ENCODE measurements at regions not wholly inside any gene's neighbourhood (a gene's known extent, or its start where the extent isn't known, plus 50 kb on each side); places are given as distances from the start of the nearest gene placed in this dataset.

DNA sequence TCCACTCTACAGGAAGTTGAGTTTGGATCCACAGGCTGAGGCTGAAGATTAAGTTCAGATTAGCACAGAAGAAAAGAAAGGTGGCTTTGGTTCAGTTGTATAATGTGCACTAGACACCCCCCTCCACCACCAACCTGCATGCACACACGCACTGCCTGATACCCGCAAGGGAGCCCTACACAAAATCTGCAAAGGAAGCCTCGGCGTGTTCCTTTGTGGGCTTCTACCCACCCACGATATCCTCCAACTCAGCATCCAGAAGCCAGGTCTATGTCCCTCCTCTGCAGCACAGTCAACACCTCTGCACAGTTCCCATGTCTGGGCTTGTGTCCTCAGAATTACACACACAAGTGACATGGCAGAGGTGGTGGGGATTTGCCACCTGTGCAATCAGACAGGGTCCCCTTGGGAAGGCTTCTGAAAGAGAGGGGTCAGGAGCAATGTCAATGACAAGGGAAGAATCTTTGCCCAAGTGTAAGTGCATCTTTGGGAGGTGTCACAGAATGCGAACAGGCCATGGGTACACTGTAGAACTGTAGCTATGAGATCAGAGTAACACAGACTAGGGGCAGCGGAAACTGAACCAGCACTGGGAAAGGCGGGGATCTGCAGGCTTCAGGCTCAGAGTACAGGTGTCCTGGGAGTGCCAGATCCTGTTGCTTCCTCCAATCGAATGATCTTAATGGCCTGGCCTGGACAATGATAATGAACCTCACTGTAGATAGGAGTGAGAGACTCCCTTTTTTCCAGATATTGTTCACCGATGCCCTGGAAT, 148.6 kb upstream of the ETV3 start:
- TF ChIP-seq, protein P1, sequence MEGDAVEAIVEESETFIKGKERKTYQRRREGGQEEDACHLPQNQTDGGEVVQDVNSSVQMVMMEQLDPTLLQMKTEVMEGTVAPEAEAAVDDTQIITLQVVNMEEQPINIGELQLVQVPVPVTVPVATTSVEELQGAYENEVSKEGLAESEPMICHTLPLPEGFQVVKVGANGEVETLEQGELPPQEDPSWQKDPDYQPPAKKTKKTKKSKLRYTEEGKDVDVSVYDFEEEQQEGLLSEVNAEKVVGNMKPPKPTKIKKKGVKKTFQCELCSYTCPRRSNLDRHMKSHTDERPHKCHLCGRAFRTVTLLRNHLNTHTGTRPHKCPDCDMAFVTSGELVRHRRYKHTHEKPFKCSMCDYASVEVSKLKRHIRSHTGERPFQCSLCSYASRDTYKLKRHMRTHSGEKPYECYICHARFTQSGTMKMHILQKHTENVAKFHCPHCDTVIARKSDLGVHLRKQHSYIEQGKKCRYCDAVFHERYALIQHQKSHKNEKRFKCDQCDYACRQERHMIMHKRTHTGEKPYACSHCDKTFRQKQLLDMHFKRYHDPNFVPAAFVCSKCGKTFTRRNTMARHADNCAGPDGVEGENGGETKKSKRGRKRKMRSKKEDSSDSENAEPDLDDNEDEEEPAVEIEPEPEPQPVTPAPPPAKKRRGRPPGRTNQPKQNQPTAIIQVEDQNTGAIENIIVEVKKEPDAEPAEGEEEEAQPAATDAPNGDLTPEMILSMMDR (conservative IDR thresholded peaks at IDR 0.05; ENCODE audit: low read depth, low read length) = no peak
- H3K4me3 ChIP-seq (ENCODE audit: low read depth, low read length) = no peak overlapping the region
- no peak for DNase-seq (ENCODE audit: low read depth)

DNA sequence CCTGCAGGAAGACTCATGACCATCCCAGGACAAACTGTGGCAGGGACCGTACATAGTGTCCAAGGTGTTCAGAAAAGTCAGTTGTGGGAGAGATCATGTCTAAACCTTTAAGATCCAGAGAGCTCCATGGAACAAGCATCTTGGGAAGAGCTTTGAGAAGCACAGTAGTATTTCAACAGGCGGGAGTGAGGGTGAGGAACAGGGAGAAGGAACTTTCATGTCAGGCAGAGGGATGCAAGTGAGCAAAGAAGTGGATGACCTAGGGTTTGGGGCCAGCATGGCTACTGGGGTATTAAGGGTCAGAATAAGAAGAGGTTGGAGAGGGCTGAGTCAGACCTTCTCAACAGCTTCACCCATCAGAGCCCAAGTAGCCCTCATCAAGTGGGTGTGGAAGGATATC, 147.9 kb upstream of the ETV3 start:
- TF ChIP-seq, protein P1 (conservative IDR thresholded peaks at IDR 0.05; ENCODE audit: low read depth, low read length) = no peak
- DNase-seq (ENCODE audit: low read depth) = no peak
- no peak overlapping the region for H3K4me3 ChIP-seq (ENCODE audit: low read depth, low read length)

DNA sequence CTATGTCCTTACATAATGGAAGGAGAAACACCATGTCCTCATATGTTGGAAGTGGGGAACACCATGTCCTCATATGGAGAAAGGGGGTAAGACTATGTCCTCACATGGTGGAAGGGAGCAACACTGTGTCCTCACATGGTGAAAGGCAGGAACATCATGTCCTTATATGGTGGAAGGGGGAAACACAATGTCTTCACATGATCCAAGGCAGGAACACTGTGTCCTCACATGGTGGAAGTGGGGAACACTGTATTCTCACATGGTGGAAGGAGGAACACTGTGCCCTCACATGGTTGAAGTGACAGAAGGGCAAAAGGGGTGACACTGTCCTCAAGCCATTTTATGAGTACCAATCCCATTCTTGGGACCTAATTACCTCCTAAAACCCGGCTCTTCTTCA, 146.3 kb upstream of the ETV3 start:
- no peak for DNase-seq (ENCODE audit: low read depth)
- H3K4me3 ChIP-seq (ENCODE audit: low read depth, low read length) = no peak overlapping the region
- TF ChIP-seq, protein P1 (conservative IDR thresholded peaks at IDR 0.05; ENCODE audit: low read depth, low read length) = no peak

DNA sequence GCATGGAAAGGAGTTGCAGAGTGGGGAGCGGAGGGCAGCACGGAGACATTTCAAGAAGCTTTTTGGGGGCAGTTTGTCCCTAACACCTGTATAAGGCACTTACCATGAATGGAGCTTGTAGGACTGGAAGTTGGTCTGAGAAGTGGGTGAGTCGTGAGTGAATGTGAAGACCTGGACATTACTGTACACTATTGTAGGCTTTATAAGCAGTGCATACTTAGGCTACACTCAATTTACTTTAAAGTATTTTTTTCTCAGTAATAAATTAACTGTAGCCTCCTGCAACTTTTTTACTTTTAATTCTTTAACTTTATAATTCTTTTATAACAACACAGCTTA, 141.6 kb upstream of the ETV3 start:
- TF ChIP-seq, protein P1 (conservative IDR thresholded peaks at IDR 0.05; ENCODE audit: low read depth, low read length) = no peak
- DNase-seq (ENCODE audit: low read depth) = no peak
- no peak overlapping the region for H3K4me3 ChIP-seq (ENCODE audit: low read depth, low read length)

DNA sequence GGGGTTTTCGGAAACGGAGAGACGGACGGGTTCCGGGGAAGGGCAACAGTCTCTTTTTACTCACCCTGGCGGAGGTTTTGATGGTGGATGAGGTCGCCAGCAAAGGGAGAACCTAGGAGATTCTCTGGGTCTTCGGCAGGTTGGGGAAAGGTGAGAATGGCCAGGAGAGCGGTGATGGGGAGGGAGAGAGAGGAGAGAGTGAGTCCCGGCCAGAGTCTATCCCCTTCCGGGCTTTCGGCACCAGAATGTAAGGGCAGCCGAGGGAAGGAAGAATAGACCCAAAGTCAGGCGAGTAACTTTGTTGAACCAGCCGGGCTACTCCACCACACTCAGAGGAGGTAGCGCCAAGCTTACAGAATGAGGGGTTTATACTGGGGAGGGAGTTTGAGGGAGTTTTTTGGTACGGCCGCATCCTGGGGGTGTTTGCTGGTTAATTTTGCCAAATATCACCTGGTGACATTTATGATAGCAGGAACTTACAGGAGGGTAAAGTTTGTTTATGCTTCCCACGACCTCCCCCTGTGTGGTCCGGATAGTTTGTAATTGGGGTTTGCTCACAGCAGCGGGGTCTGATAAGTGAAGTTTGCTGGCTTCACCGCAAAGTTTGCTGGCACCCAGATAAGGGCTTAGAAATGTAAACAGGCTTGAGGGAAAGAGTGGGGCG, 141.1 kb upstream of the ETV3 start:
- TF ChIP-seq, protein P1 (conservative IDR thresholded peaks at IDR 0.05; ENCODE audit: low read depth, low read length) = no peak
- H3K4me3 ChIP-seq (ENCODE audit: low read depth, low read length) = no peak overlapping the region
- no peak for DNase-seq (ENCODE audit: low read depth)

DNA sequence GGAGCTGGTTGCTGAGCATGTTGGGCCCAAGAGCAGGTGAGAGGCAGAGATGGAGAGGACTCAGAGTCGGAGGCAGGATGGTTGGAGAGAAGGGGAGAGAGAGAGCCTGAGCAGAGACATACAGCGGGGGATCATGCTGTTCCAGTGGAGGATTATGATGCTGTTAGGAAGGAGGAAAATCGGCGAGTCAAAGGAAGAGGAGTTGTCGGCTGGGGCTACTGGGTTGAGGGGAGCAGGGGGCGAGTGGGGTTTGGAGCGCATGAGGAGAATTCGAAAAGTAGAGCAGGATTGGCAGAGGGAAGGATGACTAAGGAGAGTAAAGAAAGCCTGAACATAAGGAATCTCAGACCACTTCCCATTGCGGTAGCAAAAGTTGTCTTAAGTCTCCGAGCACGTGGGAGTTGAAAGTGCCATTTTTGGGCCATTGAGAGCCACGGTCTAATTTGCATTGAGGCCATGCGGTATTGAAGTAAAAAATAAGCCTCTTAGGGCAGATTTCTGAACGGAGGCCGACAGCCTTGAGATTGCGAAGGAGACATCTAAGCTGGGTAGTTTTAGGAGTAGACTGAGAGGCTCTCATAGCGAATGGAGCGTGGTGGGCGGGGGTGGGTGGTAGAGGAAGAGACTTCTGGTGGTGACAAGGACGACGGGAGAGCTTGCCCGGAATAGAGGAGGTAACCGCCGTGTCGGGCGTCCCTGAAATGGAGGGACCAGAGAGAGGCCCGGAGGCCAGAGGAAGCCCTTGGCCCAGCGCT, 140.4 kb upstream of the ETV3 start:
- TF ChIP-seq, protein P1 (conservative IDR thresholded peaks at IDR 0.05; ENCODE audit: low read depth, low read length) = no peak
- H3K4me3 ChIP-seq (ENCODE audit: low read depth, low read length) = no peak overlapping the region
- no peak for DNase-seq (ENCODE audit: low read depth)

All from choroid plexus epithelial cell (primary cell).